ENCODE measurements at regions not wholly inside any gene's neighbourhood (a gene's known extent, or its start where the extent isn't known, plus 50 kb on each side); places are given as distances from the start of the nearest gene placed in this dataset.

- TF ChIP-seq CTCF (conservative IDR thresholded peaks at IDR 0.05; ENCODE audit: low read depth, low read length) (no peak), EZH2 (IDR thresholded peaks at IDR 0.05; ENCODE audit: borderline replicate concordance, low read depth, low read length, poor library complexity, severe bottlenecking) (no peak)
These were observed 1042.7 kb downstream of the EPHA7 start for GRCh38 chr6:92376691-92377090.

Data from A673 (cell line).